CD4-positive, alpha-beta T cell (primary cell): ENCODE measurements at regions not wholly inside any gene's neighbourhood (a gene's known extent, or its start where the extent isn't known, plus 50 kb on each side); places are given as distances from the start of the nearest gene placed in this dataset.

Experiments used
- ATAC-seq: fragments of 200-7000 bp; cut with Tn5 transposase; one replicate; pipeline ENCODE4 v1.10.0; 2022; ENCODE audit warnings: mild to moderate bottlenecking; ENCODE audit not compliant: poor library complexity
- CTCF ChIA-PET: fragments of 350-600 bp; sonication (Branson Sonifier 250); formaldehyde crosslinking; loops from one replicate; lab custom pipeline; 2021; ENCODE audit warnings: antibody characterized with exemption, inconsistent platforms; lab: Charles Lee
- POLR2A ChIA-PET: fragments of 350-600 bp; sonication (Branson Sonifier 250); formaldehyde crosslinking; loops from one replicate; lab custom pipeline; 2021; ENCODE audit warnings: antibody characterized with exemption, inconsistent platforms; lab: Charles Lee
- DNase-seq, 14 experiments: peaks; one replicate each; pipeline ENCODE4 v3.0.0-alpha.2; 2013 to 2020; ENCODE audit warnings: mixed read lengths in 2 of 14
- H3K27ac ChIP-seq, 2 donors: one replicate each; pipeline versions ENCODE4 v1.5.1 to v1.7.0; 2013; ENCODE audit warnings: low read length in 2 of 2, low read depth in 1 of 2, mild to moderate bottlenecking in 1 of 2
- H3K27me3 ChIP-seq, 2 experiments: 1 replicate in 1 of 2; 2 replicates in 1 of 2; pipeline versions ENCODE4 v1.6.1 to v1.7.0; 2013; ENCODE audit warnings: low read length in 2 of 2, control low read depth in 1 of 2, mild to moderate bottlenecking in 1 of 2, moderate library complexity in 1 of 2; ENCODE audit not compliant: insufficient read depth in 2 of 2, control insufficient read depth in 1 of 2
- H3K36me3 ChIP-seq: one replicate; pipeline ENCODE4 v1.6.1; 2013; ENCODE audit warnings: low read length, control low read depth; ENCODE audit not compliant: insufficient read depth
- H3K4me1 ChIP-seq: one replicate; pipeline ENCODE4 v1.6.1; 2013; ENCODE audit warnings: low read length, control low read depth; ENCODE audit not compliant: insufficient read depth
- H3K4me3 ChIP-seq: one replicate; pipeline ENCODE4 v1.5.1; 2013; ENCODE audit warnings: mild to moderate bottlenecking, low read length, moderate library complexity
- H3K9me3 ChIP-seq, 2 experiments: 1 replicate in 1 of 2; 2 replicates in 1 of 2; pipeline versions ENCODE4 v1.6.1 to v1.7.0; 2013; ENCODE audit warnings: low read length in 2 of 2, mild to moderate bottlenecking in 2 of 2, control low read depth in 1 of 2, moderate library complexity in 1 of 2; ENCODE audit not compliant: control insufficient read depth in 1 of 2, insufficient read depth in 1 of 2
- H3K27ac Mint-ChIP-seq: one replicate; pipeline ENCODE4 v1.8.0; 2020; ENCODE audit warnings: mixed read lengths
- H3K27me3 Mint-ChIP-seq: one replicate; pipeline ENCODE4 v1.8.0; 2021; ENCODE audit warnings: mixed read lengths
- H3K36me3 Mint-ChIP-seq: one replicate; pipeline ENCODE4 v1.8.0; 2021; ENCODE audit warnings: low read depth, mixed read lengths
- H3K4me1 Mint-ChIP-seq: one replicate; pipeline ENCODE4 v1.8.0; 2021; ENCODE audit warnings: low read depth, mixed read lengths
- H3K4me3 Mint-ChIP-seq: one replicate; pipeline ENCODE4 v1.8.0; 2020; ENCODE audit warnings: mild to moderate bottlenecking, mixed read lengths
- H3K9me3 Mint-ChIP-seq: one replicate; pipeline ENCODE4 v1.8.0; 2020; ENCODE audit warnings: mixed read lengths
- CTCF ChIP-seq: fragments of 200-600 bp; IDR thresholded peaks from one replicate; pipeline ENCODE4 v1.8.0; 2022; ENCODE audit warnings: antibody characterized with exemption, mild to moderate bottlenecking
- intact Hi-C, 2 experiments: fragments of 100-400 bp; cut with DNase I in 1 of 2; cut with micrococcal nuclease in 1 of 2; formaldehyde crosslinking; loops; one replicate each; pipeline versions ENCODE4 v1.15.1 to v1.9.0; 2023 to 2025; cut with DNase I, micrococcal nuclease

GRCh38 chr1:170313306-170313705, 167.5 kb downstream of the NTMT2 start:
- Histone ChIP-seq H3K4me3 (no peak overlapping the region), H3K36me3 (no peaks in the 10 kb centered on the region), H3K27me3 (no peaks in the 10 kb centered on the region), H3K4me1 (no peaks in the 10 kb centered on the region), H3K27ac (no peak overlapping the region), H3K9me3 (no peaks in the 10 kb centered on the region)
- ATAC-seq = no peak
- Mint-ChIP-seq H3K36me3 (no peaks in the 10 kb centered on the region), H3K27me3 (peaks cover 10% of the 10 kb centered on the region), H3K4me1 (no peaks in the 10 kb centered on the region), H3K27ac (no peak overlapping the region), H3K9me3 (no peaks in the 10 kb centered on the region), H3K4me3 (no peak overlapping the region)
- no peak for DNase-seq
- TF ChIP-seq CTCF = no peak
- ChIA-PET POLR2A (no interaction called here), CTCF (no interaction called here)
- intact Hi-C loops = no loop called here

DNA sequence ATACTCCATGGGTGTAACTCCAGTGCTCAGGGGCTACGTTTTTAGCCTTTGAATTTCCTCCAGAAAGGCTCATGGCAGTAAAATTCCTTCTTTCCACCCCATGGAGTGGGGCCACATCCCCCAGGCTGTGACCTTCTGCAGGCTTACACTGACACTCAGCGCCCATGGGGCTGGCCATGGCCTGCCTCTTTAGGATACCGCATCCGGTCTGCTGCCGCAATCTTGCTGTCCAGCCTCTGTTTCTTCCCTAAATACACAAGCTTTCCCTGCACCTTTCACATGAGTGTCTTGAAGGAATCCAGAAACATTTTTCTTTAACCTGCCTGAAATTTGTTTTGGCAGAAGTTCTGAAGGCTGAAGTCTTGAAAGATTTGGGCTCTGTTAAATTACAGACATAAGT, 170.5 kb downstream of the NTMT2 start:
- Histone ChIP-seq H3K4me1 (no peaks in the 10 kb centered on the region), H3K27me3 (no peaks in the 10 kb centered on the region), H3K27ac (no peak overlapping the region), H3K4me3 (no peak overlapping the region), H3K36me3 (no peaks in the 10 kb centered on the region), H3K9me3 (no peaks in the 10 kb centered on the region)
- Mint-ChIP-seq H3K9me3 (no peaks in the 10 kb centered on the region), H3K4me1 (no peaks in the 10 kb centered on the region), H3K27ac (no peak overlapping the region), H3K36me3 (no peaks in the 10 kb centered on the region), H3K4me3 (no peak overlapping the region), H3K27me3 (peaks cover 14% of the 10 kb centered on the region)
- DNase-seq (no peak), ATAC-seq (no peak)
- POLR2A ChIA-PET = no interaction called here
- CTCF ChIA-PET = no interaction called here
- intact Hi-C loops = no loop called here
- TF ChIP-seq CTCF = no peak

GRCh38 chr1:170318141-170318540, 172.4 kb downstream of the NTMT2 start:
- H3K27me3 Mint-ChIP-seq = peaks cover 14% of the 10 kb centered on the region
- H3K27ac Mint-ChIP-seq = no peak overlapping the region
- H3K36me3 ChIP-seq = no peaks in the 10 kb centered on the region
- CTCF ChIA-PET = no interaction called here
- intact Hi-C loops = no loop called here
- ATAC-seq (no peak), DNase-seq (no peak)
- POLR2A ChIA-PET = no interaction called here
- no peaks in the 10 kb centered on the region for H3K4me1 ChIP-seq
- no peaks in the 10 kb centered on the region for H3K36me3 Mint-ChIP-seq
- H3K9me3 ChIP-seq = no peaks in the 10 kb centered on the region
- no peaks in the 10 kb centered on the region for H3K9me3 Mint-ChIP-seq
- TF ChIP-seq CTCF = no peak
- H3K27me3 ChIP-seq = no peaks in the 10 kb centered on the region
- no peak overlapping the region for H3K27ac ChIP-seq
- no peak overlapping the region for H3K4me3 ChIP-seq
- H3K4me3 Mint-ChIP-seq = no peak overlapping the region
- no peaks in the 10 kb centered on the region for H3K4me1 Mint-ChIP-seq
